ENCODE measurements at regions not wholly inside any gene's neighbourhood (a gene's known extent, or its start where the extent isn't known, plus 50 kb on each side); places are given as distances from the start of the nearest gene placed in this dataset.

DNA sequence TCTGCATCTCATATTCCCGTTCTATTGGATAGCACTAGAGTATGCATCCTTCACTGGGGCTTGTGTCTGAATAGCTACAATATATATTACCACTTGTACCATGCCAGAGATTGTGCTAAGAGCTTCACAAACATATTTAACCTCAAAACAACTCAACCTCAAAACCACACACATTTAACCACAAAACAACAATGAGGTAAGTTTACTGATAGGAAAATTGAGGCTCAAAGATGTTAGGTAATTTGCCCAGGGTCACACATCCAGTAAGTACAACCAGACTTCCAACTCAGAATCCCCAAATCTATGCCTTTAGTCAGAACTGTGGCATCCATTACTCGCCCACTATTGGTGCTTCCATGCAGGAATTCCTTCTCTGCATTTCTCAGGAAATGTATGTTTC, 220.0 kb downstream of the FAM43A start:
- Histone ChIP-seq H3K9me3 (no peaks in the 10 kb centered on the region), H3K27me3 (no peaks in the 10 kb centered on the region), H3K27ac (no peak overlapping the region), H3K36me3 (no peaks in the 10 kb centered on the region), H3K4me1 (no peaks in the 10 kb centered on the region), H3K4me3 (no peak overlapping the region)
- TF ChIP-seq, protein P1, sequence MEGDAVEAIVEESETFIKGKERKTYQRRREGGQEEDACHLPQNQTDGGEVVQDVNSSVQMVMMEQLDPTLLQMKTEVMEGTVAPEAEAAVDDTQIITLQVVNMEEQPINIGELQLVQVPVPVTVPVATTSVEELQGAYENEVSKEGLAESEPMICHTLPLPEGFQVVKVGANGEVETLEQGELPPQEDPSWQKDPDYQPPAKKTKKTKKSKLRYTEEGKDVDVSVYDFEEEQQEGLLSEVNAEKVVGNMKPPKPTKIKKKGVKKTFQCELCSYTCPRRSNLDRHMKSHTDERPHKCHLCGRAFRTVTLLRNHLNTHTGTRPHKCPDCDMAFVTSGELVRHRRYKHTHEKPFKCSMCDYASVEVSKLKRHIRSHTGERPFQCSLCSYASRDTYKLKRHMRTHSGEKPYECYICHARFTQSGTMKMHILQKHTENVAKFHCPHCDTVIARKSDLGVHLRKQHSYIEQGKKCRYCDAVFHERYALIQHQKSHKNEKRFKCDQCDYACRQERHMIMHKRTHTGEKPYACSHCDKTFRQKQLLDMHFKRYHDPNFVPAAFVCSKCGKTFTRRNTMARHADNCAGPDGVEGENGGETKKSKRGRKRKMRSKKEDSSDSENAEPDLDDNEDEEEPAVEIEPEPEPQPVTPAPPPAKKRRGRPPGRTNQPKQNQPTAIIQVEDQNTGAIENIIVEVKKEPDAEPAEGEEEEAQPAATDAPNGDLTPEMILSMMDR (IDR thresholded peaks at IDR 0.05): no peak
- no peak for DNase-seq (ENCODE audit: low spot score in 2 of 2)
- intact Hi-C loops (cut with DNase I): no loop called here

DNA sequence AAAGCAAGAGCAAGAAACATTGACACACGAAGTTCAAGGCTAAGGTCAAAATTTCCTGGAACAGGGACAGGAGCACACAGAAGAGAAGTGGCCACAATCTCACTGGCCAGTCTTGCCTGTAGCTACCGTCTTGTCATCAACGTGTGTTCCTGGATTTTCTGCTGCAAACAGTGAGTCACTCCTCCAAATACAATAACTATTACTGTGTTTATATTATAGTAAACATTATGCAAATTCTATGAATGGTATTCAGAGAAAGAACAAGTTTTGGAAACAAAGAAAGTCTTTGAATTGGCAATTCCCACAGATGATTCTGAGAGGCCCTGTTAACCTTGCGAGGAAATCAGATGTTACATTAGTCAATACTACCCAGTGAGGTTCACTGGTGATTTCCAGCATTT, 220.5 kb downstream of the FAM43A start:
- H3K4me1 ChIP-seq: no peaks in the 10 kb centered on the region
- intact Hi-C loops (cut with DNase I): no loop called here
- H3K27me3 ChIP-seq: no peaks in the 10 kb centered on the region
- no peaks in the 10 kb centered on the region for H3K9me3 ChIP-seq
- TF ChIP-seq, protein P1 (IDR thresholded peaks at IDR 0.05): no peak
- no peak for DNase-seq (ENCODE audit: low spot score in 2 of 2)
- no peak overlapping the region for H3K27ac ChIP-seq
- no peak overlapping the region for H3K4me3 ChIP-seq
- no peaks in the 10 kb centered on the region for H3K36me3 ChIP-seq

DNA sequence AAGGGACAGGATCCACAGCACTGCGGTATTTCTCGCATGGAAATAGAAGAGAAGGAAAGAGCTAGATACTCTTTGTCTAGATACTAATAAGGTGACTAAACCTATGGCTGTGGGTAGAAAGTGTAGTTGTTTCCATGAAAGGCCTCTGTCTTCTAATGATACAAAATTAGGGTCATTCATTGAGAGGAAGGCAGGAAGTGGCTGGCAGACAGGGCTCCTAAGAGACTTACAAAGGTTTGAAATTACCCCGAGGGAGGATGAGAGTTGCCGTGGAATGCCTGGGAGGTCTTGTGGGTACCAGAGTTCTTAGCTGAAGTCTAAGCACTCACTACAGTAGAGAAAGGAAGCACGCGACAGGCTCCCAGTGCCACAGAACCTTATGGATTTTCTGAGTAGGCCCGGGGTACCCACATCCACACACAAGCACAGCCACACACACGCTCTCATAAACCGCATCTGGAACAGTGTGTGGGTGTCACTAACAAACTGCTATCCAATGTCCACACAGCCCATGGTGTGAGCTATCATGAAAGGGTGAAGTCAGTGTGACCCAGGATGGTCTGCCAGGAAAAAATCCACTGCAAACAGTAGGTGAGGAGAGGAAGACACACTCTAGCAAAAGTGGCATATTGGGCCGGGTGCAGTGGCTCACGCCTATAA, 221.4 kb downstream of the FAM43A start:
- no peak for DNase-seq (ENCODE audit: low spot score in 2 of 2)
- H3K9me3 ChIP-seq: no peaks in the 10 kb centered on the region
- no peak overlapping the region for H3K27ac ChIP-seq
- intact Hi-C loops (cut with DNase I): no loop called here
- TF ChIP-seq, protein P1 (IDR thresholded peaks at IDR 0.05): no peak
- no peak overlapping the region for H3K4me3 ChIP-seq
- H3K4me1 ChIP-seq: no peaks in the 10 kb centered on the region
- H3K36me3 ChIP-seq: no peaks in the 10 kb centered on the region
- no peaks in the 10 kb centered on the region for H3K27me3 ChIP-seq

DNA sequence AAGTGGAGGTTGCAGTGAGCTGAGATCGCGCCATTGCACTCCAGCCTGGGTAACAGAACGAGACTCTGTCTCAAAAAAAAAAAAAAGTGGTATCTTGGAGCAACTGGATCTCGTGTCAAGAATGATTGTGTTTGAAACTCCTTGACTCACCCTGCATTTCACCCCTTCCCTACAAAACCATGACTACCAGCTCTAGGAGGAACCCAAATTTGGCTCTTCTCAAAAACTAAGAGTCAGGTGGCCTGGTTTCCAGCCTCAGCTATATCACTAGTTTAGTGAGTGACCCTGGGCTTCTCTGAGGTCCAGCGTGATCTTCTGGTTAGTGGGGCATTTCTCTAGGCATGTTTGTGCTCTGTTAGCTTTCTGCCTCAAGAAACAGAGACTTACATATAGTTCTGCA, 222.1 kb downstream of the FAM43A start:
- Histone ChIP-seq H3K27me3 (no peaks in the 10 kb centered on the region), H3K4me3 (no peak overlapping the region), H3K27ac (no peak overlapping the region), H3K9me3 (no peaks in the 10 kb centered on the region), H3K4me1 (no peaks in the 10 kb centered on the region), H3K36me3 (no peaks in the 10 kb centered on the region)
- intact Hi-C loops (cut with DNase I): no loop called here
- DNase-seq (ENCODE audit: low spot score in 2 of 2): no peak
- TF ChIP-seq, protein P1 (IDR thresholded peaks at IDR 0.05): no peak

GRCh38 chr3:194908496-194908895, 222.8 kb downstream of the FAM43A start:
- Histone ChIP-seq H3K9me3 (no peaks in the 10 kb centered on the region), H3K27ac (no peak overlapping the region), H3K27me3 (no peaks in the 10 kb centered on the region), H3K36me3 (no peaks in the 10 kb centered on the region), H3K4me1 (no peaks in the 10 kb centered on the region), H3K4me3 (no peak overlapping the region)
- no peak for DNase-seq (ENCODE audit: low spot score in 2 of 2)
- intact Hi-C loops (cut with DNase I): no loop called here
- TF ChIP-seq, protein P1 (IDR thresholded peaks at IDR 0.05): no peak

DNA sequence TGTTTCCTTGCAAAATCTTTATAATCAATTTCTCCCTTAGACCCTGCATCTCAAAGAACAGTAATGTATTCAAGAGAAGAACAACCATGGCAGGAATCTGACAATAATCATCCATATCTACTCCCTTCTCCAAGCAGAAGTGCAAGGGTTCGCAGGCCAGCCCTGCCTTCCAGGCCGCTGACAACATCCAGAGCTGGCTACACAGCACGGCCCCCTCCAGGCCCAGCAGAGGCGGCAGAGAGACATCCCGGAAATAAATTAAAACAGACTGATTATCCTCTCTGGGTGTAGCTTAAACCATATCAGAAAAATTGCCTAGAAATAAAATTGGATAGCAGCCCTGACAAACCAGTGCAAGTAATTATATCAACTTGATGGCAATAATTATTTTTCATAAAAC, 223.3 kb downstream of the FAM43A start:
- H3K4me3 ChIP-seq: no peak overlapping the region
- intact Hi-C loops (cut with DNase I): no loop called here
- TF ChIP-seq, protein P1 (IDR thresholded peaks at IDR 0.05): no peak
- no peak for DNase-seq (ENCODE audit: low spot score in 2 of 2)
- no peaks in the 10 kb centered on the region for H3K36me3 ChIP-seq
- H3K9me3 ChIP-seq: no peaks in the 10 kb centered on the region
- H3K27ac ChIP-seq: no peak overlapping the region
- H3K27me3 ChIP-seq: no peaks in the 10 kb centered on the region
- no peaks in the 10 kb centered on the region for H3K4me1 ChIP-seq

All from ascending aorta (tissue), 2 donors.